Mesothelial cell of epicardium (in vitro differentiated cells): ENCODE measurements at regions not wholly inside any gene's neighbourhood (a gene's known extent, or its start where the extent isn't known, plus 50 kb on each side); places are given as distances from the start of the nearest gene placed in this dataset.

Experiments
- DNase-seq, 2 experiments: peaks; one replicate each; pipeline ENCODE4 v3.0.0; 2021; ENCODE audit warnings: low spot score in 2 of 2; ENCODE audit not compliant: unreplicated experiment in 2 of 2
- H3K27ac Mint-ChIP-seq: 2 replicates; pipeline ENCODE4 v1.8.0; 2021; ENCODE audit warnings: mixed read lengths
- H3K27me3 Mint-ChIP-seq: 2 replicates; pipeline ENCODE4 v1.8.0; 2021; ENCODE audit warnings: low read depth, mixed read lengths
- H3K36me3 Mint-ChIP-seq: 2 replicates; pipeline ENCODE4 v1.8.0; 2021; ENCODE audit warnings: mixed read lengths
- H3K4me1 Mint-ChIP-seq: 2 replicates; pipeline ENCODE4 v1.8.0; 2021; ENCODE audit warnings: mixed read lengths
- H3K4me3 Mint-ChIP-seq: 2 replicates; pipeline ENCODE4 v1.8.0; 2021; ENCODE audit warnings: mild to moderate bottlenecking, moderate library complexity, mixed read lengths
- H3K9me3 Mint-ChIP-seq: 2 replicates; pipeline ENCODE4 v1.8.0; 2021; ENCODE audit warnings: mixed read lengths
- CTCF ChIP-seq: fragments of 200-600 bp; sonication (generic); IDR thresholded peaks from one replicate; pipeline ENCODE4 v1.5.0; 2021; ENCODE audit warnings: antibody characterized with exemption; ENCODE audit not compliant: unreplicated experiment

- peaks cover 4% of the 10 kb centered on the region for H3K9me3 Mint-ChIP-seq
- no peak for DNase-seq
- peaks cover 9% of the 10 kb centered on the region for H3K4me1 Mint-ChIP-seq
- H3K36me3 Mint-ChIP-seq: no peaks in the 10 kb centered on the region
- H3K27ac Mint-ChIP-seq: no peak overlapping the region
- no peaks in the 10 kb centered on the region for H3K27me3 Mint-ChIP-seq
- TF ChIP-seq CTCF: no peak
- H3K4me3 Mint-ChIP-seq: no peak overlapping the region
Measured at GRCh38 chr14:34336501-34336900, 125.5 kb downstream of the SPTSSA start.

DNA sequence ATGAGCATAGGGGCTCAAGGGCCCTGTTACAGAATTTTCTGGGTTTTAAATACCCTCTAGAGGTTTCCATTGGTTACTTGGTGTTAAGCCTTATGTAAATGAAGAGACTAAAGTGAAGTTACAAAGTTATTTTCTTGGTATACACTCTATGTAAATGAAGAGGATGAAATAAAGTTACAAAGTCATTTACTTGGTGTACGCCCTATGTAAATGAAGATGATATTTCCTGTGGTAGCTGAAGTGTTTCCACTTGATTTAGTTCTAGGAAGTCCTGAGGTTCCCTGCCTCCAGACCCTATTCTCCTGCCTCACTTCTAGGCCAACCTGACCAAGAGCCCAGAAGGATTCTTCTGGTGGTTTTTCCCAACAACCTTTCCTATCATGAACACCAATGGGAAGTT lies 126.1 kb downstream of the SPTSSA start:
- no peak overlapping the region for H3K4me3 Mint-ChIP-seq
- H3K36me3 Mint-ChIP-seq: no peaks in the 10 kb centered on the region
- H3K9me3 Mint-ChIP-seq: peaks cover under 1% of the 10 kb centered on the region
- no peak for DNase-seq
- H3K27me3 Mint-ChIP-seq: no peaks in the 10 kb centered on the region
- no peak for TF ChIP-seq CTCF
- no peak overlapping the region for H3K27ac Mint-ChIP-seq
- peaks cover 12% of the 10 kb centered on the region for H3K4me1 Mint-ChIP-seq

- Mint-ChIP-seq H3K4me1 (peaks cover 12% of the 10 kb centered on the region), H3K27ac (peak overlapping the region; percentile 6), H3K9me3 (no peaks in the 10 kb centered on the region), H3K27me3 (no peaks in the 10 kb centered on the region), H3K36me3 (no peaks in the 10 kb centered on the region), H3K4me3 (no peak overlapping the region)
- no peak for DNase-seq
- no peak for TF ChIP-seq CTCF
Measured at GRCh38 chr14:34334329-34334728, 127.7 kb downstream of the SPTSSA start.

GRCh38 chr14:34331728-34332623 lies 130.1 kb downstream of the SPTSSA start:
- TF ChIP-seq CTCF: peak; percentile 71

DNA sequence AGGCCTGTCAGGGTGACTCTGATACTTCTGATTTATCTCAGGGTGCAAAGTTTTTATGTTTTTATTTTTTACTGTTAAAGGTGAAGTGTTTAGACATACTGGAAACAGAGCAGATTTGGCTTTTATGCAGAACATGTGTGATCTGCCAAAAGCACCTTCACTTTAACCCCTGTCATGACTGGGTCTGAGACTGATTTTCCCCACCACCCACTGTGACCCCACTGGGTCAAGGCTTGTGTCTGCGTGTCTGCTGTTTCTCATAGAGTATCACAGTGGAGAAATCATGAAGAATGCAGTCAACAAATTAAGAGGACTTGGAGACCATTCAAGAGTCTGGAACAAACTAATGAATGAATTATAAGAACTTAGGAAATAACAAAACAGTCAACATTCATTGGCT lies 131.2 kb downstream of the SPTSSA start:
- Mint-ChIP-seq H3K27ac (no peak overlapping the region), H3K36me3 (no peaks in the 10 kb centered on the region), H3K4me1 (peaks cover 12% of the 10 kb centered on the region), H3K27me3 (no peaks in the 10 kb centered on the region), H3K9me3 (no peaks in the 10 kb centered on the region), H3K4me3 (no peak overlapping the region)
- DNase-seq: no peak
- TF ChIP-seq CTCF: no peak

More at GRCh38 chr14:34331728-34332623, 130.1 kb downstream of the SPTSSA start:
- Mint-ChIP-seq H3K4me3 (no peak overlapping the region), H3K9me3 (no peaks in the 10 kb centered on the region), H3K36me3 (no peaks in the 10 kb centered on the region), H3K27me3 (no peaks in the 10 kb centered on the region), H3K4me1 (peaks cover 12% of the 10 kb centered on the region), H3K27ac (peak overlapping the region; percentile 67)
- peak; percentile 29 to 77 for DNase-seq
